ENCODE measurements at regions not wholly inside any gene's neighbourhood (a gene's known extent, or its start where the extent isn't known, plus 50 kb on each side); places are given as distances from the start of the nearest gene placed in this dataset.

GRCh38 chr18:30500240-30500945 is 542.1 kb downstream of the DSC3 start:
- H3K36me3 ChIP-seq (ENCODE audit: insufficient read depth) = no peaks in the 10 kb centered on the region
- no peak overlapping the region for H3K27ac ChIP-seq (ENCODE audit: low read depth)
- no peaks in the 10 kb centered on the region for H3K4me1 ChIP-seq (ENCODE audit: insufficient read depth)
- 87% methylated on average over 4 of the region's 4 CpGs for WGBS
- DNase-seq (ENCODE audit: extremely low spot score) = no peak
- no peak overlapping the region for H3K4me3 ChIP-seq (ENCODE audit: low read depth, low read length)

DNA sequence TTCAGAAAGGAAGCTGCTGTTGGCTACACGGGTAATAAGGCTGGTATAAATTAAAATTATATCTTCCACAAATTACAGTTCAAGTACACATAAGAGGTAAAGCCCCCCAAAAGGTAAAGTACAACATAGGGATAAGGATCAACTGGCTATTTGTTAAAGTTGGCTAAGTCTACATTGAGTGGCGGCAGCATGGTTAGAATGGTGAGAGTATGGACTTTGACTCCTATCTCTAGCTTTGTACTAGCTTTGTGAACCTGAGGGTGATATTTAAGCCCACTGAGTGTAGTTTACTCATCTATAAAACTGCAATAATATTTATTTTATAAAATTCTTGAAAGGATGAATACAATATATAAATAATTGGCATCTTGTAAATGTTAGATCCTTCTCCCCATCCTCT is 542.8 kb downstream of the DSC3 start:
- H3K36me3 ChIP-seq (ENCODE audit: insufficient read depth) = no peaks in the 10 kb centered on the region
- WGBS = 84% methylated on average over 2 of the region's 2 CpGs
- H3K27ac ChIP-seq (ENCODE audit: low read depth) = no peak overlapping the region
- no peaks in the 10 kb centered on the region for H3K4me1 ChIP-seq (ENCODE audit: insufficient read depth)
- DNase-seq (ENCODE audit: extremely low spot score) = no peak
- H3K4me3 ChIP-seq (ENCODE audit: low read depth, low read length) = no peak overlapping the region

GRCh38 chr18:30492552-30493129 is 549.9 kb downstream of the DSC3 start:
- Histone ChIP-seq H3K4me1 (ENCODE audit: insufficient read depth) (no peaks in the 10 kb centered on the region), H3K27ac (ENCODE audit: low read depth) (no peak overlapping the region), H3K4me3 (ENCODE audit: low read depth, low read length) (no peak overlapping the region), H3K36me3 (ENCODE audit: insufficient read depth) (no peaks in the 10 kb centered on the region)
- 97% methylated on average over 4 of the region's 4 CpGs for WGBS
- DNase-seq (ENCODE audit: extremely low spot score) = no peak

DNA sequence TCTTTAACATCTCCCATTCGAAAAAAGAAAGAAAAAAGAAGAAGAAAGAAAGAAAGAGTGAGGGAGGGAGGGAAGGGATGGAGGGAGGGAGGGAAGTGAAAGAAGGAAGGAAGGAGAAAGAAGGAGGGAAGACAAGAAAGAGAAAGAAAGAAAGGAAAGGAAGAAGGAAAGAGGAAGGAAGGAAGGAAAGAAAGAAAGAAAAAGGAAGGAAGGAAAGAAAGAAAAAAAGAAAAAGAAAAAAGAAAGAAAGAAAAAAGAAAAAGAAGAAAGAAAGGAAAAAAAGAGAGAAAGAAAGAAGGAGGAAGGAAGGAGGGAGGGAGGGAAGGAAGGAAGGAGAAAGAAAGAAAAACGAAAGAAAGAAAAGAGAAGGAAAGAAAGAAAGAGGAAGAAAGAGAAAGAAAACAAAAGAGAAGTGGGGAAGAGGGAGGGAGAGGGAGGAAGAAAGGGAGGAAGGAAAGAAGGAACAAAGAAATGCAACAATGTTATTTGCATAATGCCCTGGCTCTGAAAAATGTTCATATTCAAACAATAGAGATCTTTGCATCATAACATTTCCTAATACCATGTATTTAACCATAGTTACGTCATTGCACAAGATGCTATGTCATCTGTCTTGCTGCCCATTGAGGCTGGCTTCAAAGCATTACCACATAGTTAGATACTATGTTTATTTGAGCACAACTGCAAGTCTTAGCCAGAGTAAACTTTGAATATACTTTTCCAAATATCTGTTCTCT is 550.6 kb downstream of the DSC3 start:
- Histone ChIP-seq H3K36me3 (ENCODE audit: insufficient read depth) (no peaks in the 10 kb centered on the region), H3K27ac (ENCODE audit: low read depth) (no peak overlapping the region), H3K4me3 (ENCODE audit: low read depth, low read length) (no peak overlapping the region), H3K4me1 (ENCODE audit: insufficient read depth) (no peaks in the 10 kb centered on the region)
- DNase-seq (ENCODE audit: extremely low spot score) = no peak
- WGBS = 87% methylated on average over 3 of the region's 3 CpGs

DNA sequence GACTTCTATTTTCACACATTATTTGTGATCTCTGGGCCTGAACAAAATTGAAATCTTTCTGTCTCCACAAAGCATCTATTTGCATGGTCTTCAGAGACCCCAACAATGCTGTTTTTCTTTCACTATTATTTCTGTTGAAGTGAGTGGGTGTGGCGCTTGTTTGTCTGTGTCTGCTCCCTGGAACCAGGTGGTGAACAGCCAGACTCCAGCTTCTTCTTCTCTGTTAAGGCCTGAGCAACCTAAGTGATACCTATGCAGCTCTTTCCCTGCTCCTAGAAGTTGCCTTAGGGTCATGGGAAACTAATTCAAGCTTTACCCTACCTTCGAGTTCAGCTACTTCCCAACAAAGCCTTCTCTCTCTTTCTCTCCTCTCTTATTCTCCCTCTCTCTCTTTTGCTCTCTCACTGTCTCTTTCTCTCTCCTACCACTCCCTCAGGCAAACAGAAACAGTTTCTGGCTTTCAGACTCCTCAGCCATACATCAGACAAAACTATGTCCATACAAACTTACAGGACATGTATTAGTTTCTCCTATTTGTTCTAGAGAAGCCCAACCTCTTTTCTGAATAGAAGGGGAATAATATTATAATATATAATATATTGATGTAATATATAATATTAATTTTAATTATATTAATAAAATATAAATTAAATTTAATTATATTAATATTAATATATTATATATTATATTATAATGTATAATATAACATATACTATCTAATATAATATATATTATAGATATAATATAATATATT is 552.5 kb downstream of the DSC3 start:
- no peak overlapping the region for H3K27ac ChIP-seq (ENCODE audit: low read depth)
- no peaks in the 10 kb centered on the region for H3K4me1 ChIP-seq (ENCODE audit: insufficient read depth)
- DNase-seq (ENCODE audit: extremely low spot score) = no peak
- no peaks in the 10 kb centered on the region for H3K36me3 ChIP-seq (ENCODE audit: insufficient read depth)
- 95% methylated on average over 2 of the region's 2 CpGs for WGBS
- H3K4me3 ChIP-seq (ENCODE audit: low read depth, low read length) = no peak overlapping the region

DNA sequence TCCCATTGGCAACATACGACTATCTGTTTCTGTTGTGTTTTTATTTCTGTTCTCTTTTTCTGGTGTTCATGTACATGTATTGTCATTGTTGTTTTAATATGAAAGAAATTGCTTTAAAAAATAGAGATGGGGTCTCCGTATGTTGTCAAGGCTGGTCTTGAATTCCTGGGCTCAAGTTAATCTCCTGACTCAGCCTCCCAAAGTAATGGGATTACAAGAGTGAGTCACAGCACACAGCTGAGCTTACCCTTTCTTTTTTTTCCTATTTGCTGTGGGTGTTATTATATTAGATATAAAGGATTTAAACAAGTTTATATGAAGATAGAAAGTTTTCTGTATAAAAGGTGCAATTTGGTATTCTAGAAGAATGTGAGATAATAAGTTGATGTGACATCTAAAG is 554.6 kb downstream of the DSC3 start:
- H3K36me3 ChIP-seq (ENCODE audit: insufficient read depth) = no peaks in the 10 kb centered on the region

GRCh38 chr18:30486856-30487255 is 555.7 kb downstream of the DSC3 start:
- Histone ChIP-seq H3K4me3 (ENCODE audit: low read depth, low read length) (no peak overlapping the region), H3K4me1 (ENCODE audit: insufficient read depth) (no peaks in the 10 kb centered on the region), H3K27ac (ENCODE audit: low read depth) (no peak overlapping the region), H3K36me3 (ENCODE audit: insufficient read depth) (no peaks in the 10 kb centered on the region)
- 63% methylated on average over 1 of the region's 1 CpG for WGBS
- no peak for DNase-seq (ENCODE audit: extremely low spot score)

More for the DNA sequence above, 554.6 kb downstream of the DSC3 start:
- 73% methylated on average over 2 of the region's 2 CpGs for WGBS
- Histone ChIP-seq H3K4me3 (ENCODE audit: low read depth, low read length) (no peak overlapping the region), H3K4me1 (ENCODE audit: insufficient read depth) (no peaks in the 10 kb centered on the region), H3K27ac (ENCODE audit: low read depth) (no peak overlapping the region)
- no peak for DNase-seq (ENCODE audit: extremely low spot score)

GRCh38 chr18:30485078-30485477 is 557.5 kb downstream of the DSC3 start:
- 82% methylated on average over 2 of the region's 2 CpGs for WGBS
- Histone ChIP-seq H3K4me1 (ENCODE audit: insufficient read depth) (no peaks in the 10 kb centered on the region), H3K27ac (ENCODE audit: low read depth) (no peak overlapping the region), H3K4me3 (ENCODE audit: low read depth, low read length) (no peak overlapping the region), H3K36me3 (ENCODE audit: insufficient read depth) (no peaks in the 10 kb centered on the region)
- no peak for DNase-seq (ENCODE audit: extremely low spot score)

DNA sequence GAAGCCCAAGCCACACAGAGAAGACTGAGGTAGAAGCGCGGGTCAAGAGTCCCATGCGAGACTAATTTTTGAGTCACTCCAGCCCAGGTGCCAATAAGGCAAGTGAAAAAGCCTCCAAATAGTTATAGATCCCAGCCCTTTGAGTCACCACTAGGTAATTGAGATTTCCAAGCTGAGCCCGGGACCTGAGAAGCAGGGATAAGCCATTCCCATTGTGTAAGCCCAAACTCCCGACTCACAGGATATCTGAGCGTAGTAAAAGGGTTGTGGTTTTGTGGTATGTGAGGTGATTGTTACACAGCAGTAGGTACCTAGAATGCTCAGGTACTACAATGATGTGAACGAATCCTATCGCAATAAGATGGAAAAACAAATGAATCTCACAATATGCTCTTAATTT is 560.7 kb downstream of the DSC3 start:
- 84% methylated on average over 8 of the region's 8 CpGs for WGBS
- Histone ChIP-seq H3K36me3 (ENCODE audit: insufficient read depth) (no peaks in the 10 kb centered on the region), H3K4me3 (ENCODE audit: low read depth, low read length) (no peak overlapping the region), H3K27ac (ENCODE audit: low read depth) (no peak overlapping the region), H3K4me1 (ENCODE audit: insufficient read depth) (no peaks in the 10 kb centered on the region)
- DNase-seq (ENCODE audit: extremely low spot score) = no peak

DNA sequence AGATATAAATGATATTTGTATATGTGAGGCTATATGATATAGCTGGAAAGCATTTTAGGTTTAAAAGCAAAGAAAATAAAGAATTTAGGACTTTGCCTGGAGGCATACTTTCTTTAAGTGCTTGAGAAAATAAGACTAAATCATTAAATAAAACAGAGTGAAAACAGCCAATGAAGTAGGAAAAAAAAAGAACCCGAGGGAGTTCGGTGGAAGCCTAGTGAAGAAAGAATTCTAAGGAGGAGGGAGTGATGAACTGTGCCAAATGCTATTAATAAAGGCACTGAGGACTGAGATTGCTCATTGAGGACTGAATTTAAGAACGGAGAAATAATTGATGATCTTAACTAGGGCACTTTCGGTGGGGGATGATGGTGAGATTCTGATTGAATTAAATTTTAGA is 573.5 kb downstream of the DSC3 start:
- Histone ChIP-seq H3K4me1 (ENCODE audit: insufficient read depth) (no peaks in the 10 kb centered on the region), H3K4me3 (ENCODE audit: low read depth, low read length) (no peak overlapping the region), H3K27ac (ENCODE audit: low read depth) (no peak overlapping the region), H3K36me3 (ENCODE audit: insufficient read depth) (no peaks in the 10 kb centered on the region)
- 63% methylated on average over 4 of the region's 4 CpGs for WGBS
- no peak for DNase-seq (ENCODE audit: extremely low spot score)

DNA sequence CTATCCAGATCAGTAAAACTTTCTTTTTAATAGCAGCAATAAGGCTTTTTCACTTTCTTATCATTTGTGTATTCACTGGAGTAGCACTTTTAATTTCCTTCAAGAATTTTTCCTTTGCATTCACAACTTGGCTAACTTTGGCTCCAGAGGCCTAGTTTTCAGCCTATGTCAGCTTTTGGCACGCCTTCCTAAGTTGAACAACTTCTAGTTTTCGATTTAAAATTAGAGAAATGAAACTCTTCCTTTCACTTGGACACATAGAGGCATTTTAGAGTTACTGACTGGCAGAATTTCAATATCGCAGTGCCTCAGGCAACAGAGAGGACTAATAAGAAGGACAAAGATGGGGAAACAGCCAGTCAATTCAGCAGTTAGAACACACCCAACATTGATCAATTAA is 577.4 kb downstream of the DSC3 start:
- no peak overlapping the region for H3K4me3 ChIP-seq (ENCODE audit: low read depth, low read length)
- no peaks in the 10 kb centered on the region for H3K4me1 ChIP-seq (ENCODE audit: insufficient read depth)
- DNase-seq (ENCODE audit: extremely low spot score) = no peak
- no peaks in the 10 kb centered on the region for H3K36me3 ChIP-seq (ENCODE audit: insufficient read depth)
- 60% methylated on average over 3 of the region's 3 CpGs for WGBS
- no peak overlapping the region for H3K27ac ChIP-seq (ENCODE audit: low read depth)

DNA sequence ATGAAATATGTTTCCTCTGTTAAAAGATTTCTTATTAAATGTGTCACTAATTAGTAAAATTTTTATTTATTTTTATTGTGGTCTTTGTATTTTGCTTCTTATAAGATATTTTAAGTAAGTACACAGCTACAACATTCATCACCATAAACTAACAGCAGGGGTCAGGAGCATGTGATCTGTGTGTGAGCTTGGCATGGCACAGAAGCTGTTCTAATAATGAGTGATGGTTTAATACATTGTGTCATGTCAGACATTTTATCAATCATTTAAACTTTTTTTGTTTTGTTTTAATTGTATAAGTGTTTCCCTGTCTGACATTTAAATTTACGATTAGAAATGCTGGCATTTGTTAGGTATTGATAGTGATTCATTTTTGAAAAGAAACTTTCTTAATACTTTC is 585.4 kb downstream of the DSC3 start:
- WGBS = 89% methylated on average over 1 of the region's 1 CpG
- Histone ChIP-seq H3K4me1 (ENCODE audit: insufficient read depth) (no peaks in the 10 kb centered on the region), H3K36me3 (ENCODE audit: insufficient read depth) (no peaks in the 10 kb centered on the region), H3K4me3 (ENCODE audit: low read depth, low read length) (no peak overlapping the region), H3K27ac (ENCODE audit: low read depth) (no peak overlapping the region)
- DNase-seq (ENCODE audit: extremely low spot score) = no peak

DNA sequence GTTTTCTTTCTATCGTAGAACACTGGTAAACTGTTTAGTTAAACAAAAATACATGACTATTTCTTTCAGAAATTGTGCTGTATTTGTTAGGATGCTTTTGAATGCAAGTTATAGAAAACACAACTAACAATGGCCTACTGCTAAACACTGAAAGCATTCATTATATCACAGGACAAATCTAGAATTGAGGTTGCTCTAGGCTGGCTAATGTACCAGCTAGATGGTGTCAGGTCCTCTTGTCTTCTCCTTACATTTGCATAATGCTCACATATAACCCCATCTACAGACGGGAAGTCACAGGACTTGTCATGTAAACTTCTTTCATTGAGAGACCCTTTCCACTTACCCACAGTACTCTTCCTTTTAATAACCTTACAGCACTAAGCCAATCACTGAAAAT is 586.8 kb downstream of the DSC3 start:
- no peak for DNase-seq (ENCODE audit: extremely low spot score)
- Histone ChIP-seq H3K4me1 (ENCODE audit: insufficient read depth) (no peaks in the 10 kb centered on the region), H3K27ac (ENCODE audit: low read depth) (no peak overlapping the region), H3K4me3 (ENCODE audit: low read depth, low read length) (no peak overlapping the region), H3K36me3 (ENCODE audit: insufficient read depth) (no peaks in the 10 kb centered on the region)
- WGBS = 75% methylated on average over 2 of the region's 2 CpGs

DNA sequence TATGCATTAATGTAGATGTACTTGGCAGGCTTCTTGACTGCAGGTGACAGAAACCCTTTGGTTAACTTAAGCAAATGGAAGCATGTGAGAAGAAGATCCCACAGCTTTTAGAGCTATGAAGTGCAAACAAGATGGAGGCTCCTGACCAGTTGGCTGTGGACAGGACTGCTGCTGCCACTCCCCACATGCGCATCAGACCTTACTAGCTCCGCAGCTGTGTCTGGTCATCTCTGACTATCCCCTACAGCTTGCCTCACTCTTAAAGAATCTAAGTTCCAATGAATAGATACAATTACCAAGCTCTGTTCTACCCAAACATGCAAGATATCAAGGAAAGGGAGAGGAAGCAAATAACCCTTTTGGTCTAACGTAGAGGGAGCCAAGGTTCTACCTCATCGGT is 587.6 kb downstream of the DSC3 start:
- Histone ChIP-seq H3K4me3 (ENCODE audit: low read depth, low read length) (no peak overlapping the region), H3K4me1 (ENCODE audit: insufficient read depth) (no peaks in the 10 kb centered on the region), H3K36me3 (ENCODE audit: insufficient read depth) (no peaks in the 10 kb centered on the region), H3K27ac (ENCODE audit: low read depth) (no peak overlapping the region)
- 82% methylated on average over 4 of the region's 4 CpGs for WGBS
- DNase-seq (ENCODE audit: extremely low spot score) = no peak
